Endothelial cell of umbilical vein (primary cell): ENCODE measurements at regions not wholly inside any gene's neighbourhood (a gene's known extent, or its start where the extent isn't known, plus 50 kb on each side); places are given as distances from the start of the nearest gene placed in this dataset.
A peak's percentile ranks its signal among the peaks of the same experiment; 100 is the strongest.

Experiments used
- BruUV-seq: library from RNA; stranded (reverse); fragments of 400-500 nt; replicated peaks from 2 replicates; lab custom pipeline; 2021; lab: Mats Ljungman, UMichigan
- CTCF ChIA-PET: fragments of 300-600, 350-600 bp; sonication (Branson Sonifier 250); formaldehyde crosslinking; loops from one replicate; lab custom pipeline; 2021; ENCODE audit warnings: antibody characterized with exemption, inconsistent platforms; lab: Charles Lee
- POLR2A ChIA-PET: fragments of 300-600, 350-600 bp; sonication (Branson Sonifier 250); formaldehyde crosslinking; loops from one replicate; lab custom pipeline; 2021; ENCODE audit warnings: antibody characterized with exemption, inconsistent platforms; lab: Charles Lee
- DNase-seq: peaks from one replicate; pipeline ENCODE4 v3.0.0-alpha.2; 2011; ENCODE audit warnings: low read depth, low spot score
- FAIRE-seq: peaks from 2 replicates; lab custom pipeline; 2011; peaks lifted over from hg19 to GRCh38; lab: Jason Lieb, UNC
- H2AFZ ChIP-seq: 2 replicates; pipeline ENCODE4 v1.6.0; 2012; ENCODE audit warnings: low read depth, low read length, control low read depth, inconsistent platforms
- H3K27ac ChIP-seq: 2 replicates; pipeline ENCODE4 v1.5.1; 2011; ENCODE audit warnings: low read depth, mild to moderate bottlenecking, control low read depth, low read length, moderate library complexity; ENCODE audit not compliant: insufficient read depth
- H3K27me3 ChIP-seq, 2 experiments: 2 replicates each; pipeline versions ENCODE4 v1.6.0 to v1.6.1; 2011; ENCODE audit warnings: low read length in 2 of 2, mixed read lengths in 1 of 2; ENCODE audit not compliant: control insufficient read depth in 2 of 2, insufficient read depth in 2 of 2
- H3K36me3 ChIP-seq, 2 experiments: 2 replicates in 1 of 2; 3 replicates in 1 of 2; pipeline ENCODE4 v1.5.1; 2011; ENCODE audit warnings: low read length in 2 of 2, mild to moderate bottlenecking in 1 of 2, moderate library complexity in 1 of 2; ENCODE audit not compliant: control insufficient read depth in 2 of 2, insufficient read depth in 2 of 2; ENCODE audit errors: extremely low read depth in 1 of 2
- H3K4me1 ChIP-seq: 3 replicates; pipeline ENCODE4 v1.5.1; 2011; ENCODE audit warnings: mild to moderate bottlenecking, low read length; ENCODE audit not compliant: control insufficient read depth, insufficient read depth; ENCODE audit errors: extremely low read depth
- H3K4me2 ChIP-seq: 2 replicates; pipeline ENCODE4 v1.6.1; 2011; ENCODE audit warnings: low read length, control low read depth, mixed read lengths; ENCODE audit not compliant: insufficient read depth
- H3K4me3 ChIP-seq, 3 experiments: fragments of 200-600 bp in 1 of 3; sonication (generic), shearing (Covaris generic) in 1 of 3; replicated peaks in 1 of 3; 2 replicates each; pipeline ENCODE4 v1.5.1; 2011 to 2016; ENCODE audit warnings: control low read depth in 3 of 3, low read length in 3 of 3, mild to moderate bottlenecking in 2 of 3, inconsistent platforms in 1 of 3, low read depth in 1 of 3, moderate library complexity in 1 of 3; ENCODE audit not compliant: insufficient read depth in 1 of 3
- H3K79me2 ChIP-seq: 2 replicates; pipeline ENCODE4 v1.6.0; 2012; ENCODE audit warnings: low read length, inconsistent platforms; ENCODE audit not compliant: control insufficient read depth, insufficient read depth
- H3K9ac ChIP-seq: replicated peaks from 2 replicates; pipeline ENCODE3; 2011; ENCODE audit warnings: low read length, control low read depth; ENCODE audit not compliant: insufficient read depth; ENCODE audit errors: extremely low read depth
- H3K9me1 ChIP-seq: replicated peaks from 3 replicates; pipeline ENCODE4 v1.6.0; 2011; ENCODE audit warnings: mild to moderate bottlenecking, low read length; ENCODE audit not compliant: control insufficient read depth, insufficient read depth; ENCODE audit errors: extremely low read depth
- H3K9me3 ChIP-seq: replicated peaks from 2 replicates; pipeline ENCODE4 v1.5.1; 2012; ENCODE audit warnings: low read length, inconsistent platforms; ENCODE audit not compliant: control insufficient read depth, insufficient read depth
- H4K20me1 ChIP-seq: replicated peaks from 2 replicates; pipeline ENCODE3; 2011; ENCODE audit warnings: mild to moderate bottlenecking, low read length; ENCODE audit not compliant: control insufficient read depth, insufficient read depth; ENCODE audit errors: extremely low read depth
- EZH2 ChIP-seq: IDR thresholded peaks from 2 replicates; pipeline ENCODE4 v1.6.1; 2012; ENCODE audit warnings: borderline replicate concordance, low read depth, mild to moderate bottlenecking, moderate library complexity, low read length, inconsistent platforms; ENCODE audit not compliant: severe bottlenecking
- FOS ChIP-seq: IDR thresholded peaks from 2 replicates; pipeline ENCODE4 v1.6.1; 2011; ENCODE audit warnings: mild to moderate bottlenecking, low read length, moderate library complexity, borderline replicate concordance; ENCODE audit not compliant: insufficient read depth
- GATA2 ChIP-seq: IDR thresholded peaks from 2 replicates; pipeline ENCODE4 v1.7.0; 2011; ENCODE audit warnings: low read depth, mild to moderate bottlenecking, moderate library complexity, mixed read lengths, low read length; ENCODE audit not compliant: insufficient read length, insufficient read depth
- JUN ChIP-seq: IDR thresholded peaks from 2 replicates; pipeline ENCODE4 v1.6.1; 2011; ENCODE audit warnings: borderline replicate concordance, low read depth; ENCODE audit not compliant: insufficient read length, insufficient read depth
- MAX ChIP-seq: IDR thresholded peaks from 2 replicates; pipeline ENCODE4 v1.6.1; 2011; ENCODE audit not compliant: insufficient read depth, insufficient read length
- MYC ChIP-seq: IDR thresholded peaks from one replicate; pipeline ENCODE4 v1.6.1; 2011; ENCODE audit warnings: mild to moderate bottlenecking, low read depth, low read length
- POLR2A ChIP-seq: IDR thresholded peaks from 2 replicates; pipeline ENCODE4 v1.6.1; 2012; ENCODE audit warnings: low read depth, mild to moderate bottlenecking, control low read depth, low read length
- POLR2AphosphoS5 ChIP-seq: IDR thresholded peaks from 2 replicates; pipeline ENCODE4 v1.6.1; 2012; ENCODE audit warnings: low read depth, mild to moderate bottlenecking, control low read depth, low read length, moderate library complexity; ENCODE audit not compliant: insufficient read depth
- dilution Hi-C: fragments of 300-500 bp; cut with MboI; formaldehyde crosslinking; loops from one replicate; pipeline ENCODE4 v1.15.0; 2019; ENCODE audit warnings: low sequenced_read_pairs; ENCODE audit not compliant: extremely low pct_ligation_motif_present
- intact Hi-C: fragments of 100-400 bp; cut with micrococcal nuclease; formaldehyde crosslinking; loops from one replicate; pipeline ENCODE4 v1.10.0; 2022
- TF ChIP-seq, protein P1 (sequence below), 2 donors: IDR thresholded peaks; 1 replicate in 1 of 2; 2 replicates in 1 of 2; pipeline ENCODE4 v1.5.1; 2011; ENCODE audit warnings: low read length in 2 of 2, mild to moderate bottlenecking in 2 of 2, moderate library complexity in 2 of 2, control low read depth in 1 of 2, inconsistent platforms in 1 of 2, low read depth in 1 of 2; ENCODE audit not compliant: insufficient read depth in 1 of 2; ENCODE audit errors: extremely low read depth in 1 of 2

- intact Hi-C loops (no loop called here), dilution Hi-C loops (no loop called here)
- Histone ChIP-seq H4K20me1 (no peaks in the 10 kb centered on the region), H3K9me3 (no peaks in the 10 kb centered on the region), H3K4me3 (no peak overlapping the region), H3K9me1 (no peaks in the 10 kb centered on the region), H3K27ac (no peak overlapping the region), H3K79me2 (no peaks in the 10 kb centered on the region), H3K27me3 (no peaks in the 10 kb centered on the region), H3K4me2 (no peak overlapping the region), H3K4me1 (no peaks in the 10 kb centered on the region), H2AFZ (no peak overlapping the region), H3K9ac (no peak overlapping the region), H3K36me3 (no peaks in the 10 kb centered on the region)
- no TSS peak for BruUV-seq
- FAIRE-seq (no peak), DNase-seq (peak; percentile 0)
- ChIA-PET CTCF (interaction anchor here (1.2 kb wide), 1 partner anchor 10 kb away, joined by 6 read pairs; no protein-coding TSS in a partner anchor), POLR2A (no interaction called here)
- no peak for TF ChIP-seq EZH2
Observed at GRCh38 chr5:58012801-58013315, 447.0 kb downstream of the PLK2 start.

DNA sequence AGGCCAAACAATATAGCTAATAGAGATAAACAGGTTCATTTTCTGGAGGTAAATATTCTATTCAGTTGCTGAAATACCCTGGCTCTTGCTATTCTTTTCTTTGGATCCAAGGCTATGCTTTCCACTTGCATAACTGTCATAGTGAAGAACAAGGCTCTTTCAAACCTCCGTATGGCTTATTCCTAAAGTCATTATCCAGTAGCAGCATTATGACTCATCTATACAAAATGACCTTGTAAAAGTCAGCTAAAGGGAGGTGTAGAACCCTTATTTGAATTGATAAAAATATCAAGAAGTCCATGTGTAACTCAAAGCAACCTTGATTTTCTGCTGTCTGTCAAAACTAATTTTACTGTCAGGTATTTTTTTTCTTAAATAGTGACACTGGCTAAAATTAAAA, 447.8 kb downstream of the PLK2 start:
- dilution Hi-C loops (no loop called here), intact Hi-C loops (no loop called here)

More for the DNA sequence above, 447.8 kb downstream of the PLK2 start:
- Histone ChIP-seq H3K79me2 (no peaks in the 10 kb centered on the region), H3K9me1 (no peaks in the 10 kb centered on the region), H3K27ac (no peak overlapping the region), H3K9me3 (no peaks in the 10 kb centered on the region), H3K36me3 (no peaks in the 10 kb centered on the region), H3K4me1 (no peaks in the 10 kb centered on the region), H3K4me3 (no peak overlapping the region), H3K9ac (no peak overlapping the region), H4K20me1 (no peaks in the 10 kb centered on the region), H3K27me3 (no peaks in the 10 kb centered on the region), H3K4me2 (no peak overlapping the region), H2AFZ (no peak overlapping the region)
- DNase-seq (peak; percentile 6), FAIRE-seq (no peak)
- no TSS peak for BruUV-seq
- TF ChIP-seq JUN = peak; percentile 39
- no peak for TF ChIP-seq MYC
- no peak for TF ChIP-seq MAX
- TF ChIP-seq POLR2A = no peak
- TF ChIP-seq FOS = peak; percentile 46
- TF ChIP-seq EZH2 = no peak
- TF ChIP-seq, protein P1, sequence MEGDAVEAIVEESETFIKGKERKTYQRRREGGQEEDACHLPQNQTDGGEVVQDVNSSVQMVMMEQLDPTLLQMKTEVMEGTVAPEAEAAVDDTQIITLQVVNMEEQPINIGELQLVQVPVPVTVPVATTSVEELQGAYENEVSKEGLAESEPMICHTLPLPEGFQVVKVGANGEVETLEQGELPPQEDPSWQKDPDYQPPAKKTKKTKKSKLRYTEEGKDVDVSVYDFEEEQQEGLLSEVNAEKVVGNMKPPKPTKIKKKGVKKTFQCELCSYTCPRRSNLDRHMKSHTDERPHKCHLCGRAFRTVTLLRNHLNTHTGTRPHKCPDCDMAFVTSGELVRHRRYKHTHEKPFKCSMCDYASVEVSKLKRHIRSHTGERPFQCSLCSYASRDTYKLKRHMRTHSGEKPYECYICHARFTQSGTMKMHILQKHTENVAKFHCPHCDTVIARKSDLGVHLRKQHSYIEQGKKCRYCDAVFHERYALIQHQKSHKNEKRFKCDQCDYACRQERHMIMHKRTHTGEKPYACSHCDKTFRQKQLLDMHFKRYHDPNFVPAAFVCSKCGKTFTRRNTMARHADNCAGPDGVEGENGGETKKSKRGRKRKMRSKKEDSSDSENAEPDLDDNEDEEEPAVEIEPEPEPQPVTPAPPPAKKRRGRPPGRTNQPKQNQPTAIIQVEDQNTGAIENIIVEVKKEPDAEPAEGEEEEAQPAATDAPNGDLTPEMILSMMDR (IDR thresholded peaks at IDR 0.05; ENCODE audit: extremely low read depth in 1 of 2, insufficient read depth in 1 of 2, low read depth in 1 of 2, low read length in 2 of 2) = no peak
- TF ChIP-seq POLR2AphosphoS5 = no peak
- TF ChIP-seq GATA2 = no peak
- POLR2A ChIA-PET = no interaction called here
- CTCF ChIA-PET = interaction anchor here (1.2 kb wide), 1 partner anchor 11 kb away, joined by 6 read pairs; no protein-coding TSS in a partner anchor
